ENCODE measurements at regions not wholly inside any gene's neighbourhood (a gene's known extent, or its start where the extent isn't known, plus 50 kb on each side); places are given as distances from the start of the nearest gene placed in this dataset.
"Not testable (repeated sequence)": the region's sequence is repeated elsewhere in the genome, so short reads cannot be mapped to it uniquely, and the experiment has no call there.

DNA sequence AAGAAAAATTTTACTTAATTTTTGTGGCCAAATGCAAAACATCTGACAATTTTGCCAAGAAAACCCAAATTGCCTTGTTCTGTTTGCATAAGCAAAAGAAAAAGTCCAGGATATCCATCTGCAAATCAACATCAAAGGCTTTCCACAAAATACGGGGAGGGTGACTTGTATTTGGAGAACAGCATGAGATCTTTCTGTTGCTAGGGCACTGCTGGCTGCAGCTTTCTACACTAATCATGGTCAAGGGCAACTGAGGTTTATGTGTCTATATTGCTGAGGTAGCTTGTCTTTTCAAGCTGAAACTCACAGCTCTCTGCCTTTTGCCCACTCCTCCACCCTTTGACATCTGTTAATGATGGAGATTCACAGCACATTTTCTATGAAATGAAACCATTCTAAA is 389.1 kb downstream of the NKX6-1 start:
- no peak for DNase-seq (ENCODE audit: low spot score)

DNA sequence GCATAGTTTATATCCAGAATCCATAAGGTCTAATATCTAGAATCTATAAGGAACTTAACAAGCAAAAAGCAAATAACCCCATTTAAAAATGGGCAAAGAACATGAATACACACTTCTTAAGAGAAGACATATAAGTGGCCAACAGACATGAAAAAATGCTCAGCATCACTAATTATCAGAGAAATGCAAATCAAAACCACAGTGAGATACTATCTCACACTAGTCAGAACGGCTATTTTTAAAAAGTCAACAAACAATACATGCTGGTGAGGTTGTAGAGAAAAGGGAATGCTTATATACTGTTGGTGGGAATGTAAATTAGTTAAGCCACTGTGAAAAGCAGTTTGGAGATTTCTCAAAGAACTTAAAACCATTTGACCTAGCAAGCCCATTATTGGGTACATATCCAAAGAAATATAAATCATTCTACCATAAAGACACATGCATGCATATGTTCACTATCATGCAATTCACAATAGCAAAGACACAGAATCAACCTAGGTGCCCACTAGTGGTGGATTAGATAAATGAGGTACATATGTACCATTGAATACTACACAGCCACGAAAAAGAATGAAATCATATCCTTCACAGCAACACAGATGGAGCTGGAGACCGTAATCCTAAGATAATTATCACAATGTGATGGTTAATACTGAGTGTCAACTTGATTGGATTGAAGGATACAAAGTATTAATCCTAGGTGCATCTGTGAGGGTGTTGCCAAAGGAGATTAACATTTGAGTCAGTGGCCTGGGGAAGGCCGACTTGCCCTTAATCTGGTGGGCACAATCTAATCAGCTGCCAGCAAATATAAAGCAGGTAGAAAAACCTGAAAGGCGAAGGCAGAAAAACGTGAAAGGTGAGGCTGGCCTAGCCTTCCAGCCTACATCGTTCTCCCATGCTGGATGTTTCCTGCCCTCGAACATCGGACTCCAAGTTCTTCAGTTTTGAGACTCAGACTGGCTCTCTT is 397.2 kb downstream of the NKX6-1 start:
- DNase-seq (ENCODE audit: low spot score): not testable (repeated sequence)

DNA sequence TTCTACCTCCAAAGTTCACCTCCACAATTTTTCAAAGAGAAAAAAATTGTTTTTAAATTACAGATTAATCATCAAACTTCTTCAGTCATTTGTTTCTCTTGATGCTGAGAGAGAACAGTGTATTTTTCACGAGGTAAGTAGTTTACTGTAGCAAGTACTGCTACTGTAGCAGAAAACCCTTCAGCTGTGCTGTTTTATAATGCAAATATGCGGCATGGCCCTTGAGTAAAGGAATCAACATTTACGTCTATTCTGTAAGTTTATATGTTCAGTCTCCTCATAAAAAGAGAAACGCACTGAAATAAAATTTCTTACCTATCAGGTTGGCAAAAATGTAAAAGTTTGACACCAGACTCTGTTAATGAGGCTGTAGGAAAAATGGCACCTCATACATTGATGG is 399.0 kb downstream of the NKX6-1 start:
- no peak for DNase-seq (ENCODE audit: low spot score)

DNA sequence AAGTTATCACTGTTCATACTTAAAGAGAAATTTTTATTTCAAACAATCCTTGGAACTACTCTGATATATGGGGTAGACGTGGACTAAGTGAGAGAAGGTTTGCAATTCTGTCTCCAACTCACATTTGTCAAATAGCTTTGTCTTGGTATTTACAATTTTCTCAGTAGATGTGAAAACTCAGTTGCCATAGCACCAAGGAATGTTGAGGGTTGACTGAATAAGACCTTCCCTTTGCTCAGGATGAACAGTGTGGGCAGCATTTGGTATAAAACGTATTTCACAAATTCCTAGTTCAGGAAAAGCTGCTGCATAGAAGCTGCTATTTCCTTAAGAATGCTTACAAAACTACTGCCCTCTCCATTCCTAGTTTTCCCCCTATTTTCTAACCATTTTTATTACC is 399.5 kb downstream of the NKX6-1 start:
- DNase-seq (ENCODE audit: low spot score): no peak

DNA sequence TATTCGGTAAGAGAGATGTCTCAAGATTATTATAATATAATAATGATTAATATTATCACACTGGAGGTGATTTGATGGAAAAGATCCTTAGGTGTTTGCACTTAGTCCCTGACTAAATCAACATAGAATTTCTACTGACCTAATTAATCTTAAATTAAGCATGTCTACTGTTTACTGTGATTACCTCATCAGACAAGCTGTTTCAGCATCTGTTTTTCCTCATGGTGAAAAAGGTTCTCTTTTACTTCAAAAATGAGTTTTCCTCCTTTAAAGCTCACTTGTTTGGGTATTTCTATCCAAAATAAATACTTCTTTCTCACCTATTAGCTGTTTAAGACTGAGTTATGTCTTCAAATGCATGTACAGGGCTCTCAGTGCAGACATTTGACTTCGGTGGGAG is 407.8 kb downstream of the NKX6-1 start:
- no peak for DNase-seq (ENCODE audit: low spot score)

DNA sequence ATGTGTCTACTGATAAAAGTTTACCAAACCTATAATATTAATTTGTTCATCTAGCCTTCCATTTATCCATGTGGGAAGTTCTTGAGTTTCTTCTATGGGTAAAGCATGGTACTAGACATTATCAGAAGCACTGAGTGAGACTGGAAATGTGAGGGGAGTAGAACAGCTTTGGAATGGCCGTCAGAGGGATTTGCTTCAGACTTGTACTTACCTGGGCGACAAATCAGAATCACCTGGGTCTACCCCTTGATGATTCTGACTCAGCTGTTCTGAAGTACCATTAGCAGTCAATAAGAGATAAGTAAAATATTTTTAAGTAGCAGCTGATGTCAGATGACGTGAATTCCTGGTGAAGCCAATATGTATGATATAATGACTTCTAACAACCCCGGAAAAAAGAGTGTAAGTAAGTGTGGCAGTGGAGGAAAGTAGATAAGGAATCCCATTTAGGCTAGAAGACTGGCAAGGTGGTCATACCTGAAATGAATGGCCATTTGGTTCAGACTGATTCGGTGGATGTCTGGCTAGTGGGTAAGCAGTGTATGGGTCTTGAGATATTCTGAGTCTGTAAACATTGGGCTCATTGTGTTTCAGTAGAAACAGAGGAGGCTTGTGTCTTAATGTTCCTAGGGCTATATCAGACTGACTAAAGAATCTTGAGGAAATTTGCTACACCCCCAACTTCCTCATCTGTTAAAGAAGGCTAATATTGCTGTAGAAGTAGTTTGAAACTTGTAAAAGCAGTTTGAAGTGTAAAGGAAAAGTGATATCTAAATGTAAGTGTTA is 409.2 kb downstream of the NKX6-1 start:
- DNase-seq (ENCODE audit: low spot score): no peak

DNA sequence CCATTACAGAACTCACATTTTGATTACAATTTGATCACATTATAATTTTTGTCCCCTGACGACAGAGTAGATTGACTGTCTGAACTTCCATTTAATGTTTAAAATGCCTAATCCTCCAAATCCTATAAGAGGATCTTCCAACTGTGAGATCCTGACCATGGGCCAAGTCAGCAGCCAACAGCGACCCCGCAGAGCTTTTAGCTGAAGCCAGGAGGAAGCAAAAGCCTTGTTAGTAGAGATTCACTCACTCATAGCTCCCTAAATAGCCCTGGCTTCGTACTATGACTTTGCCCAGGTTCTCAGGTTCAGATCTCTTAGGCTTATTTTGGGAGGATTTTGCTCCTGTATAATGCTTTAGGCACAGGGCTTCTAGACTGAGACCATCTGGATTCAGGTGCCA is 413.1 kb downstream of the NKX6-1 start:
- DNase-seq (ENCODE audit: low spot score): no peak

DNA sequence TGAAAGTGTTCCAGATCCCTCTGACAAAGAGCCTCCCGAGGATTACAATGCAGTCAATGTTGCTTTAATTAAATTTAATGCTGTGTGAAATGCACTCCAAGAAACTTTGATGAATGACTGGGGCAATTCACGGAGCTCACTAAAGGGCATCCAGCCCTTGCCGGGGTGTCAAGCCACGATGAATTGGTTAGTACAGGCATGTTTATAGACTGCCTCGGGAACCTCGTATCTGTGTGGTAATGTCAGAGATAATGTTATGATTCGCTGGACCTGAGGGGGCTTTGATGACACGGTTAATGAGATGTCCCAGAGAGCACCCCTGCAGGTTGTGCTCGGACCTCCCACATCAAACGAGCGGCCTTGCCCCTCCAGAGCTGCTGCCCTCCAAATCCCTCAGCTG is 428.8 kb downstream of the NKX6-1 start:
- no peak for DNase-seq (ENCODE audit: low spot score)

DNA sequence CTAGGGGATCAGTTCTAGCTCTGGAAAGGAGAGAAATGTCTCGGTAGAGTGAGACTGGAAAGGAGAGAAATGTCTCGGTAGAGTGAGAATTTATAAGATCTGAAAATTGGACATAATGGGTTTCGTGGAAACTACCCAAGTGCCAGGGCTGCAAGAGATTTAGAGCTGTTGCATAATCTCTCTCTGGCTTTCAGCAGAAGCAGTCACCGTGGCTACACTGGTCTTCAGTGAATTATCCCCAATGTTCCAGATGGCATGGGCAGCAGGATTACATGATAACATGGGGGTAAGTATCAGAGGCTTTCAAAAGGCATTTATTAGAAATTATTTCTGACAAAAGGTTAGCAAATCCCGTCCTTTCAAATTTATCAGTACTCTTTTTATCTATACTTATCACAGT is 435.5 kb downstream of the NKX6-1 start:
- no peak for DNase-seq (ENCODE audit: low spot score)

DNA sequence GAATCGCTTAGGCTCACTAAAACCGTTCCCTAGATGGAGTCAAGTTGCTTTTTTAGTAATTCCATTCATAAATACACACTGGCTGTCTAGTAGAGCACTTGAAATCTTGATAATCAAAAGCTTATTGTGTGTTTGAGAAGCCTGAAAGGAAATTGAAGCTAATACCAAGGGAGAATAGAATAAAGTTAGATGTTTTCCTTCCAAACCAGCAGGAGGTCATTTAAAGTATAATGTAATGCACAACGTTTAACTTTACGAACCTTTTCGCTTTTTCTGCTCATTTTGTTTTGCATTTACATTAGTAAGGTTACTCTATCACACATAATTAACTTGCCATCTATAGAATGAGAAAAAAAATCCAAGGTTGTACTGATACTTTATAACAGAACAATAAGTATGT is 440.9 kb downstream of the NKX6-1 start:
- no peak for DNase-seq (ENCODE audit: low spot score)

DNA sequence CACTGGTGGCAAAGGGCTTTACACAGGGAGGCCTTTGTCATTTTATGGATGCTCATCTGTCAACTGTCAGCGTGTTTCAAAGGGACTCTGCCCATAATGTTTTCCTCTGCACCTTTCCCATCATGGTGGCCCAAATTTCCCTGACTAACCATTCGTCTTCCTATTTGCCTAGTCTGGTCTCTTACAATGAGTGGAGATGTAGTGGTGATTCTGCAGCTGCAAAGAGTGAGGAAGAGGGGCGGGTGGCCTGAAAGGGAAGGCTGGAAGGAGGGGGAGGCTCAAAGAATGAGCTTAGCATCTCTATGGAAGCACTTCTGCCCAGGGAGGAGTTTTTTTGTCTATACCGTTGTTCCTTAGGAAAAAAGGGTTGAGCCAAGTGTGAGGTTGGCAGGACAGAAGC is 447.5 kb downstream of the NKX6-1 start:
- no peak for DNase-seq (ENCODE audit: low spot score)

DNA sequence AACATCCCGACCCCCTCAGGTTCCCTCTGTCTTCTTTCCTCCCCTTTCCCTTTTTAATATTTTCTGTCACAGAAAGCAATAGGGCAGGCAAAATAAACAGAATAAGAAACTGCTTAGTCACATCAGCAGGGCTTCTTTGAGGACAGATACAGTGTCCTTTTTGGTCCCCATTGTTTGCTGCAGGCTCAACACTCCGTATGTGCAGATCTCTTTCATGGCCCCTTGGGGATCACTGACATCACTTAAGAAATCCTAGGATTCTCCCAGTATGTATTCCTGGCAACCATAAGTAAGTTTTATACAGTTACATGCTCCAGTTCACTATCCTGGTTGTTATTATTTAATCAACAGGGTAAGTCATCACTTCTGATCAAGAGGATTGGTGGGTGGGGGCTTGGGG is 448.0 kb downstream of the NKX6-1 start:
- no peak for DNase-seq (ENCODE audit: low spot score)

DNA sequence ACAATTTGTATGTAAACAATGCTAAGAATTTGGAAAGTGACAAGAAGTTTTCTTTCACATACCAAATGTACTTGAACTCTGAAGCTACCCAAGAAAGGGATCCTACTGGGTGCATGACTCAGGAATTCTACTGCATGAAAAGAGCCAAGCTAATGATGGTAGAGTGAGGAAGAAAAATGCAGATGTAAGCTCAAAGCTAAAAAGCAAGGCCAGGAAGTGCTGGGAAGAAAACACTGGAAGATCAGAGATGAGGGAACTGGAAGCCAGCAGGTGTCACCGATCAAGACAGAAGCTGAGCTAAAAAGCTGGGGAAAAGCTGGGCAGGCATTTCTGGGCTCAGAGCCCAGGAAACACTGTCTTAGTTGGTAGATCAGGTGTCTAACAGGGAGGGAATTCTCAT is 449.1 kb downstream of the NKX6-1 start:
- no peak for DNase-seq (ENCODE audit: low spot score)

DNA sequence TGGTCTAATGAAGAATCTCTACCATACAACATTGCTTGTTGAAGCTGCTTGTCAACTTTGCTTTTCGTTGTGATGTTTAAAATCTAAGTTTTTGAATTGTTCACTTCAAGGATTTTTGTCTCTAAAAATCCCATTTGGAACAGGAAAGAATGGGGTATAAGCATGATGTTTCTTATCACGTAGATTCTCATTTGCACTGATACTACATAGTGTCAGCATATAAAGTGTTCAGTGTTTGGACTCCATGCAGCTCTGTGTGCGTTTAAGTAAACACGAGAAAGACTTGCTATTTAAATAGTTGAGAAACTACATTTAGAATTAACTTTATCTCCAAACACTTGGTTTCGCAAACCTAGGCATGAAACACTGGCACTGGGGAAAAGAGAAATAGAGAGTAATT is 452.5 kb downstream of the NKX6-1 start:
- no peak for DNase-seq (ENCODE audit: low spot score)

DNA sequence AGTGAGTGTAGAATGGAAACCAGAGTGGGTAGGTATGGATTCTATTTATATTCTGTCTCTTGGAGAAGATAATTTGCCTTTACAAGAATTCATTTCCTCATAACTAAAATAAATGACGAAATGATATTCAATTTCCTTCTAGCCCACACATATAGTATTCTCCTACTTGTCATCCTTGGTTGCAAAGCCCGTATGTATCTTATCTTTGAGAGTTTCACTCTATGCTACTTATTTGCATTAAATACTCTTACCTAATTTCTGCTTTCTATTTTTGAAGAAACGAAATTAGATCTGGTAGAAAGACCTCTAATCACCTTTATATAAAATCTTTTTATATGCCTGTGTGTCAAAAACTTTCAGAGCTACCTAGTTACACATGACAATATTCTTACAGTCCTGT is 457.7 kb downstream of the NKX6-1 start:
- no peak for DNase-seq (ENCODE audit: low spot score)

DNA sequence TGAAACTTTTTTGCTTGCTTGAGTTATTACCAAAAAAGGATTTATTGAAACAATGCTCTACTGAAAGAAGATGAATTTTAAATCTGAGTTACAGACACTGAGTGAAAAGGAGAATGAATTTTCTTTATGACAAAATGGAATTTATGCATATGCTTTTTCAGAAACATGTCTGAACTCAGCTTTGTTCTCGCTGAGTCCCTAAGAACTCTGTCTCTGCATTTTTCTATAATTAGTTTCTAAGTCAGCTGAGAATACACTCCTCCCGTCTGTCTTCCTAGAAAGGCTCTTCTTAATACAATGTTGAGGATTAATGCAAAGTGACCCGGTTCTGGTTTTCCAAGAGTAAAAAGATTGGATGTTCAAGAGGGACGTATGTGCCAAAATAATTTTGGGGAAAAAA is 463.5 kb downstream of the NKX6-1 start:
- no peak for DNase-seq (ENCODE audit: low spot score)

DNA sequence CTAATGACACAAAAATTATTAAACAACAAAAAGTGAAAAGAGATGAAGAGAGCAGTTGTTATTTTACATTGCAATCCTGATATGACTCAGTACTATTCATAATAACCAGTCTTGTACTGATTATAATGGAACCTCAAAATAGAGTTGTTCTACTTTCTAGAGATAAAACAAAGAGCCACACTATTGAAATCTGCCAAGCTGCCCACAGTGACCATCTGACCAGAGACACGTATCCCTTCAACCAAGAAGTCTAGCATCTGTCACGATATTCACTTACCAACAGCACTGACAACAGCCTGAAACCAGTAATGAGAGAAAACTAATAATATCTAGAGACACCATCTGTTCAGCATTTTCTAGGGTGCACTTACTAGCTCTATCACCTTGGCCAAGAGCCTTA is 466.7 kb downstream of the NKX6-1 start:
- DNase-seq (ENCODE audit: low spot score): no peak

DNA sequence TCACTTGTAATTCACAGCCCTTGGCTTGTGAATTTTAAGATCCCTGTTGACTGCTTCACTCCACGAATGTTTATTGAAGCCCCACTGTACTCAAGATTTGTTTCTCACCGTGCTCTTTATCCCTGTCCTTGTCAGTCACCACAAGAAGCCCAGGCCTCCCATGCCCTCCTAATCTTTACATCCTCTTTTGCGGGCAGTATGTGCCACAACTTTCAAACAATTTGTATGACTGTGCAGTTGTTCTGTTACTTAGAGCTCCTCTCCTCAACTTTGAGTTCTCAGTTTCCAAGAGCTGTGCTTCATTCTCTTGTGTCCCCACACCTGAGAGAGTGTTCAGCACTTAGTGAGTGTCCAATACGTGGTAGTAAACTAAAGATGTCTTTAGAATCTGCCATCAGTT is 467.7 kb downstream of the NKX6-1 start:
- no peak for DNase-seq (ENCODE audit: low spot score)

DNA sequence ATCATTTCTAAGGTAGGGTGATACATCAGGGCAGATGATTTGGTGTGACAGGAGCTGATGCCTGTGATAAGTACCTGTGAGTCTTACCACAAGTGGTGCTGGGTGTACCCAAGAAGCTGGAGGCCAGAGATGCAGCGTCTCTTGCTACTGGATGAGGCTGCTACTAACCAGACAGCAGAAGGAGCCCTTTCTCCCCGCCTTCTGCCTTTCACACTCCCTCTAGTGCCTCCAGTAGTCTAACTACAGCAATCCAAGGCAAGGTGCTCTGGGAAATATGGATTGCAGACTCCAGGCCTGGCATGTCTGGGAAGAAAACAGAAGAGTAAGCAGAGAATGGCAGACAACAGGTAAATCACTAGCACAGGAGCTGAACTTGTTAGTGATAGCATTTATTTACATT is 470.8 kb downstream of the NKX6-1 start:
- no peak for DNase-seq (ENCODE audit: low spot score)

DNA sequence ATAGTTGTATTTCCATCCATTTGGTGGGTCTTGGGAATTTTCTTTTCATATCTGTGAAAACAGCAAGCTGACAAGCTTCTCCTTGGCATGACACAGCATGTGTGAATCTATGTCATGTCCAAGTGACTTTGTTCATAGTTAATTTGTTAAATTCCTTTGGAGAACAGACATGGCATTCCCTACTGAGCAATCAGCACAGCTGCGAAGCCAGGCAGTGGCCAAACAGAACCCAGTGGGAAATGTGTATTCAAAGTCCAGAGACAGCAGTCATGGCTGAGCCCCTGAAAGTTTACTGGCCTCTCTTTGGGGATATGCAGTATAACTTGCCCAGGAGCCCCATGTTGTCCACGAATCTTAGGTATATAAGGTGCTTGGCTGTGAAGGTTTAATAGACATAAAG is 474.7 kb downstream of the NKX6-1 start:
- no peak for DNase-seq (ENCODE audit: low spot score)

DNA sequence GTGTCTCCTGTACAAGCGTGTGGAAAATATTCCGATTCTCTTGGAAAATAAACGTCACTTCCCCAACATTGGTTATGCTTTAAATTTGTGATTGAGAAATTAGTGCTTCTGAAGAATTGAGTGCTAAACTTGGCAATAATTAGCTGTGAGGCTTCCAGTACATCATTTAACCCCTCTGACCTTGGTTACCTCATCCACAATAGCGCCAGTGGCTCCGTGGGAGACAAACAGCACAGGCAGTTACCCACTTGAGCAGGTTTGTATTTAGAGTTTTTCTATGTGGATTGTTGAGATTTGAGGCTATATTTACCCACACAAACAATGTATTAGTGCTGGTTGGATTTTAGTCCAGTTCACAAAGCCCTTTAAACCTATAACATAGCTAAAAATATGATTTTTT is 476.5 kb downstream of the NKX6-1 start:
- no peak for DNase-seq (ENCODE audit: low spot score)

DNA sequence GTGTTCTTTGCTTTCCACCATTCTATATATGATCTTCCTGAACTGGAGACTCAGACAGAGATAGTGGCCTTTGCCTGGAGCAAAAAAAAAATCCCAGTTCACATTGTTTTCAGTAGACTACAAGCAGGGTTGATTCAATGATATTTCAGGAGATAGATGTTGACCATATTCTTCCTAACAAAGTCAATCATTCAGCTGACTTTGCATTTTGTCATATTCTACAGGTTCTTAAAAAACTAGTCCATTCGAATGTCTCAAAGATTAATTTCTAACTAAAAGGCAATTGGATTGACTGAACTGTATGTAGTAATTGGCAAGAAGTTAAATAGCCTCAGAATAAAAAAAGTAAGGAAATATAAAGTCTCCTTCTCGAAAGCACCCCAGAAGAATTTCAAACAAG is 479.5 kb downstream of the NKX6-1 start:
- DNase-seq (ENCODE audit: low spot score): no peak

DNA sequence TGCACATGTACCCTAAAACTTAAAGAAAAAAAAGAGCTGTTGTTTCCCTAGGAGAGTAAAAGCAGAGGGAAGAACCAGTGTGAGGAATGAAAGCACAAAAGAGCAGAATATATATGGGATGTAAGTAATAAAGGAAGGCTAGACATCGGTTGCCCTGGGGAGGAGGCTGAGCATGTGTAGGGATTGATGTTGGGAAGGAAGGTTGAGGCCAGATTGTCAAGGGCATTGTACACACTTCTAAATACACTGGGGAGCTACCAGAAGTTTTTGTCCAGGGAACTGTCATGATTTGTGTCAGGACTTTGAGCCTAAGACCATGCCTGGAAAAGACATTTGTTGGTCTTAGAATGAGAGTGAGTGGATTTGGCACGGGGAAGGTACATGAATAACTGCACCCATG is 467.1 kb downstream of the GPAT3 start:
- no peak for DNase-seq (ENCODE audit: low spot score)
